Fibroblast of lung (primary cell): ENCODE measurements at regions not wholly inside any gene's neighbourhood (a gene's known extent, or its start where the extent isn't known, plus 50 kb on each side); places are given as distances from the start of the nearest gene placed in this dataset.
A peak's percentile ranks its signal among the peaks of the same experiment; 100 is the strongest.

Experiments
- DNase-seq, 2 donors: peaks; one replicate each; pipeline versions ENCODE4 v3.0.0 to v3.0.0-alpha.2; 2010; ENCODE audit warnings: low read depth in 2 of 2
- H2AFZ ChIP-seq: 2 replicates; pipeline ENCODE4 v1.5.1; 2012; ENCODE audit warnings: low read length, control low read depth, inconsistent platforms
- H3K27ac ChIP-seq: 2 replicates; pipeline ENCODE4 v1.5.1; 2011; ENCODE audit warnings: low read length, control low read depth; ENCODE audit not compliant: insufficient read depth
- H3K27me3 ChIP-seq: 2 replicates; pipeline ENCODE4 v1.5.1; 2011; ENCODE audit warnings: mild to moderate bottlenecking, low read length; ENCODE audit not compliant: control insufficient read depth, insufficient read depth
- H3K36me3 ChIP-seq: 2 replicates; pipeline ENCODE4 v1.5.1; 2011; ENCODE audit warnings: low read length; ENCODE audit not compliant: control insufficient read depth, insufficient read depth
- H3K4me1 ChIP-seq: 2 replicates; pipeline ENCODE4 v1.5.1; 2011; ENCODE audit warnings: low read length; ENCODE audit not compliant: control insufficient read depth, insufficient read depth; ENCODE audit errors: extremely low read depth
- H3K4me2 ChIP-seq: 2 replicates; pipeline ENCODE4 v1.5.1; 2011; ENCODE audit warnings: low read length, control low read depth; ENCODE audit not compliant: insufficient read depth; ENCODE audit errors: extremely low read depth
- H3K4me3 ChIP-seq, 4 experiments: fragments of 200-600 bp in 1 of 4; sonication (generic) in 1 of 4; replicated peaks in 1 of 4; 2 replicates each; pipeline ENCODE4 v1.5.1; 2011 to 2016; ENCODE audit warnings: low read length in 4 of 4, low read depth in 3 of 4, mild to moderate bottlenecking in 3 of 4, control low read depth in 2 of 4, inconsistent platforms in 1 of 4, mixed read lengths in 1 of 4; ENCODE audit not compliant: insufficient read depth in 1 of 4; ENCODE audit errors: control extremely low read depth in 1 of 4
- H3K79me2 ChIP-seq: 2 replicates; pipeline ENCODE4 v1.5.1; 2012; ENCODE audit warnings: mild to moderate bottlenecking, low read length, inconsistent platforms; ENCODE audit not compliant: control insufficient read depth, insufficient read depth
- H3K9ac ChIP-seq: 2 replicates; pipeline ENCODE4 v1.5.1; 2011; ENCODE audit warnings: mild to moderate bottlenecking, low read length, control low read depth; ENCODE audit not compliant: insufficient read depth
- H3K9me3 ChIP-seq: 2 replicates; pipeline ENCODE4 v1.5.1; 2012; ENCODE audit warnings: low read depth, low read length; ENCODE audit not compliant: control insufficient read depth, insufficient read depth
- H4K20me1 ChIP-seq: 2 replicates; pipeline ENCODE4 v1.5.1; 2011; ENCODE audit warnings: low read length; ENCODE audit not compliant: control insufficient read depth, insufficient read depth; ENCODE audit errors: extremely low read depth
- CTCF ChIP-seq, 2 donors: IDR thresholded peaks in 1 of 2; conservative IDR thresholded peaks in 1 of 2; 1 replicate in 1 of 2; 2 replicates in 1 of 2; pipeline ENCODE4 v1.5.1; 2011 to 2012; ENCODE audit warnings: low read length in 2 of 2, control low read depth in 1 of 2, inconsistent platforms in 1 of 2, low read depth in 1 of 2, mild to moderate bottlenecking in 1 of 2
- EZH2 ChIP-seq: IDR thresholded peaks from 2 replicates; pipeline ENCODE4 v1.5.1; 2012; ENCODE audit warnings: low read length, control low read depth, mild to moderate bottlenecking; ENCODE audit errors: missing control alignments

- Histone ChIP-seq H2AFZ (no peak overlapping the region), H3K27me3 (peaks cover 24% of the 10 kb centered on the region), H4K20me1 (no peaks in the 10 kb centered on the region), H3K79me2 (no peaks in the 10 kb centered on the region), H3K4me1 (no peaks in the 10 kb centered on the region), H3K9ac (no peak overlapping the region), H3K9me3 (no peaks in the 10 kb centered on the region), H3K4me3 (peak overlapping the region in 2 of 4 experiments; percentile 44 to 63), H3K27ac (no peak overlapping the region), H3K4me2 (peak overlapping the region; percentile 81), H3K36me3 (no peaks in the 10 kb centered on the region)
- no peak for DNase-seq
- no peak for TF ChIP-seq CTCF (conservative IDR thresholded peaks at IDR 0.05 in 1 of 2, IDR thresholded peaks at IDR 0.05 in 1 of 2; ENCODE audit: low read depth in 1 of 2, low read length in 2 of 2)
- no peak for TF ChIP-seq EZH2
Observed at GRCh38 chr6:28808383-28808782, 115.4 kb downstream of the TRIM27 start.

GRCh38 chr6:28809947-28810658, 113.7 kb downstream of the TRIM27 start:
- Histone ChIP-seq H3K4me1 (no peaks in the 10 kb centered on the region), H3K36me3 (no peaks in the 10 kb centered on the region), H3K9me3 (no peaks in the 10 kb centered on the region), H2AFZ (peak overlapping the region; percentile 30), H3K9ac (no peak overlapping the region), H3K27ac (no peak overlapping the region), H3K79me2 (no peaks in the 10 kb centered on the region), H3K4me3 (peak overlapping the region in 3 of 4 experiments; percentile 42 to 57 (median 43)), H3K27me3 (peaks cover 39% of the 10 kb centered on the region), H4K20me1 (no peaks in the 10 kb centered on the region), H3K4me2 (peak overlapping the region; percentile 73)
- TF ChIP-seq EZH2 = peak; percentile 45
- TF ChIP-seq CTCF (conservative IDR thresholded peaks at IDR 0.05 in 1 of 2, IDR thresholded peaks at IDR 0.05 in 1 of 2; ENCODE audit: low read depth in 1 of 2, low read length in 2 of 2) = no peak
- DNase-seq = no peak

GRCh38 chr6:28810659-28811053, 113.1 kb downstream of the TRIM27 start:
- no peak for DNase-seq
- Histone ChIP-seq H2AFZ (no peak overlapping the region), H3K4me2 (peak overlapping the region; percentile 73), H3K27ac (no peak overlapping the region), H3K4me1 (no peaks in the 10 kb centered on the region), H3K27me3 (peaks cover 40% of the 10 kb centered on the region), H4K20me1 (no peaks in the 10 kb centered on the region), H3K36me3 (no peaks in the 10 kb centered on the region), H3K79me2 (no peaks in the 10 kb centered on the region), H3K9ac (no peak overlapping the region), H3K9me3 (no peaks in the 10 kb centered on the region), H3K4me3 (peak overlapping the region in 2 of 4 experiments; percentile 43 to 57)
- TF ChIP-seq EZH2 (no peak), CTCF (conservative IDR thresholded peaks at IDR 0.05 in 1 of 2, IDR thresholded peaks at IDR 0.05 in 1 of 2; ENCODE audit: low read depth in 1 of 2, low read length in 2 of 2) (no peak)
